Aorta (tissue), 5 donors: ENCODE measurements at regions not wholly inside any gene's neighbourhood (a gene's known extent, or its start where the extent isn't known, plus 50 kb on each side); places are given as distances from the start of the nearest gene placed in this dataset.

Experiments
- ATAC-seq: fragments of 200-7000 bp; cut with Tn5 transposase; one replicate; pipeline ENCODE4 v1.9.1; 2022; ENCODE audit warnings: moderate library complexity; ENCODE audit not compliant: low FRiP score
- DNase-seq, 2 donors: peaks; one replicate each; pipeline ENCODE4 v3.0.0-alpha.2; 2020
- H3K27ac ChIP-seq, 2 donors: one replicate each; pipeline ENCODE4 v1.5.1; 2013; ENCODE audit warnings: low read length in 2 of 2, mild to moderate bottlenecking in 2 of 2, moderate library complexity in 2 of 2, control low read depth in 1 of 2, inconsistent platforms in 1 of 2, low read depth in 1 of 2
- H3K27me3 ChIP-seq, 2 donors: one replicate each; pipeline ENCODE4 v1.6.1; 2013; ENCODE audit warnings: control low read depth in 1 of 2, low read length in 1 of 2, mild to moderate bottlenecking in 1 of 2, moderate library complexity in 1 of 2; ENCODE audit not compliant: insufficient read depth in 2 of 2, control insufficient read depth in 1 of 2
- H3K36me3 ChIP-seq, 2 donors: one replicate each; pipeline ENCODE4 v1.6.1; 2013; ENCODE audit warnings: control low read depth in 1 of 2, low read length in 1 of 2, mild to moderate bottlenecking in 1 of 2; ENCODE audit not compliant: insufficient read depth in 2 of 2, control insufficient read depth in 1 of 2
- H3K4me1 ChIP-seq, 2 donors: one replicate each; pipeline ENCODE4 v1.6.1; 2013; ENCODE audit warnings: low read length in 2 of 2, control low read depth in 1 of 2, mild to moderate bottlenecking in 1 of 2, moderate library complexity in 1 of 2; ENCODE audit not compliant: insufficient read depth in 2 of 2, control insufficient read depth in 1 of 2
- H3K4me3 ChIP-seq, 2 donors: one replicate each; pipeline ENCODE4 v1.5.1; 2013; ENCODE audit warnings: low read length in 2 of 2, control low read depth in 1 of 2, mild to moderate bottlenecking in 1 of 2
- H3K9me3 ChIP-seq: one replicate; pipeline ENCODE4 v1.6.1; 2013; ENCODE audit warnings: mild to moderate bottlenecking, low read length; ENCODE audit not compliant: control insufficient read depth
- WGBS, 2 donors: extraction: QIAGEN DNeasy Blood & Tissue Kit; methylation state at CpG; one replicate each; pipeline ENCODE4 v1.1.7; 2013; 5-methylcytosine and 5-hydroxymethylcytosine counted together
- intact Hi-C, 2 donors: fragments of 100-400 bp; cut with DNase I; formaldehyde crosslinking; loops; one replicate each; pipeline versions ENCODE4 v1.14.2 to v1.15.0; 2022
- donor health status: healthy with polysubstance abuse.
- donor health status: Bipolar disorder and iron deficiency.
- donor health status: DM: no; HTN: no; CAD: no.
- donor health status: DM: no; HTN: no; CAD: no.
- donor health status: DM: yes; HTN: yes; CAD: no.

- Histone ChIP-seq H3K27ac (no peak overlapping the region), H3K36me3 (no peaks in the 10 kb centered on the region), H3K9me3 (peaks cover 1% of the 10 kb centered on the region), H3K4me3 (no peak overlapping the region), H3K4me1 (no peaks in the 10 kb centered on the region), H3K27me3 (no peaks in the 10 kb centered on the region)
- ATAC-seq = no peak
- WGBS, 2 donors = 70 to 74% methylated on average over 4 of the region's 4 CpGs
- intact Hi-C loops = no loop called here
- no peak for DNase-seq
These were observed 53.8 kb upstream of the KCNA3 start for GRCh38 chr1:110728388-110729001.

GRCh38 chr1:110727246-110727645 is 52.5 kb upstream of the KCNA3 start:
- no peak overlapping the region for H3K27ac ChIP-seq
- DNase-seq = no peak
- intact Hi-C loops = no loop called here
- WGBS, 2 donors = 57 to 58% methylated on average over 3 of the region's 3 CpGs
- no peak overlapping the region for H3K4me3 ChIP-seq
- no peaks in the 10 kb centered on the region for H3K9me3 ChIP-seq
- no peak for ATAC-seq
- no peaks in the 10 kb centered on the region for H3K4me1 ChIP-seq
- no peaks in the 10 kb centered on the region for H3K36me3 ChIP-seq
- no peaks in the 10 kb centered on the region for H3K27me3 ChIP-seq

DNA sequence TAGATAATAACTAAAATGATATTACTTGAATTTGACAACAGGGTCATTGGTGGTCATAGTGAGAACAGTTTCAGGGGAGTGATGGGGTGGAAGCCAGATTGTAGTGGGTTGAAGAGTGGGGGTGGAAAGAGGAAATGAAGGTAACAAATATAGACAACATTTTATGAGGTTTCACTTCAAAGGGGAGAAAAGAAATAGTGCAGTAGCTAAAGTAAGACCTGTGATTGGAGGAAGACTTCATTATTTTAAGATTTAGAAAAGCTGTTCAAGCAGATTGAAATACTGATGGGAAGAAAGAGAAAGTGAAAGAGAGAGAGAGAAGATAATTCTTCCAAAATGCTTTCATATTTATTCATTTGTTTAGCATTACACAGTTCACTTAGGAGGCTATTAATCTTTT is 52.0 kb upstream of the KCNA3 start:
- Histone ChIP-seq H3K4me3 (no peak overlapping the region), H3K27ac (no peak overlapping the region), H3K27me3 (no peaks in the 10 kb centered on the region), H3K4me1 (no peaks in the 10 kb centered on the region), H3K36me3 (no peaks in the 10 kb centered on the region), H3K9me3 (no peaks in the 10 kb centered on the region)
- ATAC-seq (no peak), DNase-seq (no peak)
- intact Hi-C loops = no loop called here
